ENCODE measurements at regions not wholly inside any gene's neighbourhood (a gene's known extent, or its start where the extent isn't known, plus 50 kb on each side); places are given as distances from the start of the nearest gene placed in this dataset.

GRCh38 chr5:166045961-166046360 lies 2245.5 kb upstream of the WWC1 start:
- TF ChIP-seq CTCF (IDR thresholded peaks at IDR 0.05; ENCODE audit: extremely low read depth, missing control alignments): no peak
- DNase-seq (ENCODE audit: low spot score): no peak

- no peak for TF ChIP-seq CTCF (IDR thresholded peaks at IDR 0.05; ENCODE audit: extremely low read depth, missing control alignments)
- DNase-seq (ENCODE audit: low spot score): no peak
Measured at GRCh38 chr5:166046956-166047355, 2244.5 kb upstream of the WWC1 start.

GRCh38 chr5:166050531-166050930 lies 2240.9 kb upstream of the WWC1 start:
- TF ChIP-seq CTCF (IDR thresholded peaks at IDR 0.05; ENCODE audit: extremely low read depth, missing control alignments): no peak
- DNase-seq (ENCODE audit: low spot score): no peak

- no peak for TF ChIP-seq CTCF (IDR thresholded peaks at IDR 0.05; ENCODE audit: extremely low read depth, missing control alignments)
- no peak for DNase-seq (ENCODE audit: low spot score)
Measured at GRCh38 chr5:166058660-166059059, 2232.8 kb upstream of the WWC1 start.

- DNase-seq (ENCODE audit: low spot score): no peak
- TF ChIP-seq CTCF (IDR thresholded peaks at IDR 0.05; ENCODE audit: extremely low read depth, missing control alignments): no peak
Measured at GRCh38 chr5:166062094-166062493, 2229.4 kb upstream of the WWC1 start.

- DNase-seq (ENCODE audit: low spot score): no peak
- TF ChIP-seq CTCF (IDR thresholded peaks at IDR 0.05; ENCODE audit: extremely low read depth, missing control alignments): no peak
Measured at GRCh38 chr5:166062719-166063118, 2228.7 kb upstream of the WWC1 start.

GRCh38 chr5:166063261-166063660 lies 2228.2 kb upstream of the WWC1 start:
- no peak for DNase-seq (ENCODE audit: low spot score)
- no peak for TF ChIP-seq CTCF (IDR thresholded peaks at IDR 0.05; ENCODE audit: extremely low read depth, missing control alignments)
